NT2/D1 (cell line): ENCODE measurements at regions not wholly inside any gene's neighbourhood (a gene's known extent, or its start where the extent isn't known, plus 50 kb on each side); places are given as distances from the start of the nearest gene placed in this dataset.

Experiments used
- SUZ12 ChIP-seq: IDR thresholded peaks from 2 replicates; pipeline ENCODE4 v1.6.1; 2011; ENCODE audit not compliant: insufficient read length, insufficient read depth; ENCODE audit errors: extremely low read depth
- ZNF274 ChIP-seq: IDR thresholded peaks from 2 replicates; pipeline ENCODE4 v1.6.1; 2011; ENCODE audit warnings: mild to moderate bottlenecking, low read depth, low read length

- TF ChIP-seq ZNF274 (no peak), SUZ12 (no peak)
These were observed 161.7 kb upstream of the NUDT12 start for GRCh38 chr5:103724271-103724670.
